NCI-H69 (cell line): ENCODE measurements at regions not wholly inside any gene's neighbourhood (a gene's known extent, or its start where the extent isn't known, plus 50 kb on each side); places are given as distances from the start of the nearest gene placed in this dataset.

Source experiments
- DNase-seq: peaks from one replicate; lab custom pipeline; 2025; lab: John Stamatoyannopoulos, UW

DNA sequence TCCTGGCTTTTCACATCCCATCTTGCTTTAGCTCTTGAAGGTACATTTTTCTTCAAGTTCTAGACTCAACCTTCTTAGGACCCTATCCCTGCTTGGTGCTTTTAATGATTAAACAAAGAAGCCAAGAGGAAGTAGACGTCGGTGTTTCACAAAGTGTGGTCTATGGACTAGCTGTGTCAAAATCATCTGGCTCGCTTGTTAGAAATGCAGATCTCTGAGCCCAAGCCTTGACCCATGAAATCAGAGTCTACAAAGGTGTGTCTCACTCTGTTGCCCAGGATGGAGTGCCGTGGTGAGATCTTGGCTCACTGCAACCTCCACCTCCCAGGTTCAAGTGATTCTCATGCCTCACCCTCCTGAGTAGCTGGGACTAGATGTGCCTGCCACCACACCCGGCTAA lies 295.5 kb upstream of the KAZN start:
- DNase-seq, result no peak

DNA sequence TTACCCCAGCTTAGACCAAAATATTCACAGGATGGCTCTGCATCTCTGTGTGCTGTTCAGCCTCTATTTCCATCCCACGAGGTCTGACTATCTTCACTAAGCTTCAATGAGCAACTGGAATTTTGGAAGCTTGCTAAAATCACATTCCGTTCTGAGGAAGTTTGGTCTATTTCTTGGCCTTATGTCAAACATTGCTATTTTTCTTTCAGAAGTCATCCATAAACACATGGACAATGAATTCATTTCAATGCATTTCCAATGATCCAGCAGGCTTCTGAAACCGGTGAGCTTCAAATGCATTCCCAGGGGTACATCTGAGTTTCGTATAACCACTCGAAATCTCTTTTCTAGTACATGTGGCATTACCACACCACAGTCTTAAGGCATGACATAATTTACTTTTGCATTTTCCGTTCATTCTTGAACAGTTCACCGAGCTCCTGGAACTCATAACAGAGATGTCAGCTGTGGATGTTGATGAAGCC lies 294.1 kb upstream of the KAZN start:
- DNase-seq, result no peak

DNA sequence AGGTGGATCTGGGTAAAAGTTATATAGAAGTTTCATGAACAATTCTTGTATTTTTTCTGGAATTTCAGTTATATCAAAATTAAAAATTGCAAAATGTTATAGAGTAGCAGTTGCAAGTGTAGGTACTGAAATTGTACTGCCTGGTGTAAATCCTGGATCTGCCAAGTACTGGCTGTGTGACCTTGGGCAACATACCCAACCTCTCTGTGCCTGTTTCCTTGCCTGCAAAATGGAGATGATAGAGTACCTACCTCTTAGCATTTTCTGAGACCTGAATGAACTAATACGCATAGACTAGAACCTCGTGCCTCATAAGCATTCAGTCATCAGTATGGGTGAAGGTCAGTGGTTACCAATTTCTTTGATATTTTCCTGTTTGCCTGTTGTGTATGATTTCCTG lies 290.0 kb upstream of the KAZN start:
- no peak for DNase-seq

DNA sequence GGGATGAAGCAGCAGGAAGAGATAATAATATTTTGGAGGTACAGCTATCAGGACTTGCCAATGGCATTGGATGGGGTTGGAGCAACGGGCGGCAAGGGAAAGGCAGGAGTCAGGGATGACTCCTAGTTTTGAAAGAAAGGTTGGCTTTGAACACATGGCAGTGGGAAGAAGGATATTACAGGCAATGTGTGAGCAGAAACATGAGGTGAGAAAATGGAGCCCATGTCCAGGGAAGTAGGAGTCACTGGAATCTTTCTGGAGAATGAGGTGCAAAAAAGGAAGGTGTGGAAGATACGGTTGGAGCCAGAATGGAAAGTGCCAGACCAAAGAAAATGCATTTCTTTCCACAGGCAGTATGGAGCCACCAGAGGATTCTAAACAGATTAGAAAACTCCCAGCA lies 288.5 kb upstream of the KAZN start:
- DNase-seq, result no peak

DNA sequence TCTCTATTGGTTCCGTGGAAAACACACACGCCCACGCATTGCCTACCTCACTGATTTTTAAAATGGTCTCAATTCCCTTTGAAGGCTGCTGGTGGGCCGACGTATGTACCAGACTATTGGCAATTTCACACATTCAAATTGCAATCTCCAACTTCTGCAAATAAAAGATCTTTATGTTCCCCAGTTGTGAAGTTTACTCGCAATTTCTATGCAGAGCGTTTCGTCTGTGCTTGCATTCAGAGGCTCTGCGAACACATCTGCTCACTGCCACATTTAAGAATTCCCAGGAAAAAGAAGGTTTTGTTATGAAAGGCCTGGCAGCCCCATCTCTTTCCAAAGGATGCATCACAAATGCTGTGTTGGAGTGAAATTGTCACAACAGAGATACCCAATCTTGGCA lies 288.0 kb upstream of the KAZN start:
- DNase-seq, result no peak

DNA sequence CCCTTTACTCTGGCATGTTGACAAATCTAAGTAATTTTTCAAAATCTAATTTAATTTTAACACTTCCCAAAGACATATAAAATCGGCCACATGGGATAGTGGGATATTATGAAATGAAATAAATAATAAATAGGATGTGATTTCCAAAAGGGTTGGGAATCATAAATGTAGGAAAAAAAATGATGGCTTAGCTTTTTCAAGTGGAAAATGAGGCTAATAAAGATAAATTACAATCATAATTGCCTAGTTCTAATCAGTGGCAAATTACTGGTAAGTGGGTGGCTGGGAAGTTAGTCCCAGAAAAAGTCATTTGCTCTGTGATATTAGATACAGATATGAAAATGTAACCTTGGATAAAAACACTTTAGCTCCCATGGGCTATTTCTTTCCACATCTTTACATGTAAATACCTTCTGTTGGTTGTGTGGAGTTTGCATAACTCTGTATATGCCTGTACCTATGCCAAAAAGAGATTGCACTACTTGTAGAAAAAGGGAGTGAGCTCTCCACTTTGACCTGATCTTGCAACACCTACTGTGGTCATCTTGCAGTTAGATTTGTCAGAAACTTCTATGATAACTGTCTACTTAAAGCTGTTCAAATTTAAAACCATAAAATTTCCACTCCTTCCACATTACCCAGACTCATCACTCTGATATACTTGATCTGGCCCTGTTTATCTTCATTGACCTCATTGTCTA lies 284.6 kb upstream of the KAZN start:
- DNase-seq, result no peak

DNA sequence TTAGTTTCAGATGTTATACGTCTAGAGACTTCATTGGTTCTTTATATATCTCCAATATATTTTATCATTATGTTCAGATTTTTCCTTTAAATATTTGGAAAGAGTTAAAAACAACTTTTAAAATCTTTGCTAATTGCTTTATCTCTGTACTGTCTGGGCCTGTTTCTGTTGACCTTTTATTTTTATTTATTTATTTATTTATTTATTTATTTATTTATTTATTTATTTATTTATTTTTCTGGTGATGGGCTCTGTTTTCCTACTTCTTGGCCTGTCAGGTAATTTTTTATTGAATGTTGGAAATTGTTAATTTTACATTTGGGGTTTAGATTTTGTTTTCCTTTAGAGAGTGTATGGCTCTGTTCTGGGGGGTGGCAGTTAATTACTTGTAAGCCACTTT lies 279.7 kb upstream of the KAZN start:
- no peak for DNase-seq

DNA sequence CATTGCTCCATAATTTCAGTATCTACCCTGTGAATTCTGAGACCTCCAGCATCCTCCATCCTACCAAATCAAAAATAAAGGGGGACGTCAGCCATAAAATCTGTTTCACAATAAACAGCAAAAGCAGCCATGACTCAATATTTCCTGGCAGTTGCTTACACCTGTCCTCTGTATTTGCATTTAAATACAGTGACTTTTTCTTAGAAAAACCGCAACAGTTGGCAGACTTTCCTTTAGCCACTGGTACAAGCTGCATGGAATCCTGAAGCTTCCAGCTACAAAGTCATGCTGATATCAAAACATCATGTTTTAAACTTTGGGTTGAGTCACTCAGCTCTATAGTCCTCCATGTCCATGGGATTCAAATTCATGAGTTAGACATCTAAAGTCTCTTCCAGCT lies 278.0 kb upstream of the KAZN start:
- DNase-seq, result no peak

DNA sequence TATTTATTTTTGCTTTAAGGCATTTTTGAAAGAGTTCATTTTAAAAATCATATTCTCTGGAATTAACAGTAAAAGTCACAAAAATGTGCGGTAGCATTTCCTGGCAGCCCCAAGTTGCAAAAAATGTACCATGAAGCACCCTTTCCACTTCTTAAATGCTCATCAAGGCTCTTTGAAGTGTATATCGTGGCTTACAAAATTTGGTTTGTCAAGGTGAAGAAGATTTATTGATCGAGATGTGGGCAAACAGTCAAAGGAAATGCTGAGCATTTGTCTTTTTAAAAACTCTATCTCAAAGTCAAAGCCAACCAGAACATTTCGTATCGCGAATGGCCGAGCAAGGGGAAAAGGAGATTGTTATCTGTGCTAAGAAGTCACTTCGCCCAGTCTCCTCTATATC lies 277.5 kb upstream of the KAZN start:
- no peak for DNase-seq

DNA sequence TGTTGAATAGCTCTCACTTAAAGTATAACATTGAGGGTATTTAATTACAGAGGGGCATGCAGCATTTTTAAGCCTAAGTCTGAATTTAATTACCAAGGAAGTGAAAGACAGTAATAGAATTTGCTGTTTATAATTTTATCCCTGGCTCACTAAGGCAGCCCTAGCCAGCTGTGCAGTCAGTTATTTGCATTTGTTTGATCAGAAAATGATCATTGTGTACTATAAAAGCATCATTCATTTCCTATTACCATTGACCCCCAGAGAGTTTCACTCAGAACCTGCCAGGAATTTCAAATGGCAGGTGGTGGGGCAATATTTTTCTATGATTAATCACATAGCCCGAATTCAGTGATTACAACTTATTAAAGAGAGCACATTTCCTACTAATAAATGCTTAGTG lies 277.1 kb upstream of the KAZN start:
- DNase-seq, result no peak

DNA sequence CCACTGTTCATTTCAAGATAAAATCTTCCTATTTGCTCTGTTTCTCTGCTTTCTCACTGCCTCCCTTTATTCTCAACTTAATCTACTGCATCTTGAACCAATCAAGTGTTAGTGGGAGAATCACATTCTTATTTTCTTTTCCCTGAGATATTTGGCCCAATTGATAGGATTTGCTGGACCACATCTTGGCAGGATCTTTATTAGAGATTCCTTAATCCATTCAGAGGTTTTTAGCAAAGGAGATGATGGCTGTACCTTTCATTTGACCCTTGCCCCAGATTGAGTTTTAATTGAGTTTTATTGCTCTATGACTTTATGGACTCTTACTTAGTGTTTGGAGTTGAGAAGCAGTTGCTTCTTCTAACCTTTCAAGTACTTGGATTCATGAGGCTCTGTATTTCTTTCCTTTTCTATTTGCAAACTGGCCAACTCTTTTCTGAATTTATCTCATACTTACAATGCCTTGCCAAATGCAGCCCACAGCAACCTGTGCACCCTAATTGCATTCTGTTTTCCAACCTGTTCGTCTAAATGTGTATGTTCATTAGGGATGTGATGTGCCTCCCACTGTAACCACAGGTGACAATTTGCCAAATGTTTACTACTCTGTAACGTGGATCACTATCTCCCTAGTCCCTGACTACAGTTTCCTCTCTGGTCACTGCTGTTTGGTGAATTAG lies 274.8 kb upstream of the KAZN start:
- no peak for DNase-seq

DNA sequence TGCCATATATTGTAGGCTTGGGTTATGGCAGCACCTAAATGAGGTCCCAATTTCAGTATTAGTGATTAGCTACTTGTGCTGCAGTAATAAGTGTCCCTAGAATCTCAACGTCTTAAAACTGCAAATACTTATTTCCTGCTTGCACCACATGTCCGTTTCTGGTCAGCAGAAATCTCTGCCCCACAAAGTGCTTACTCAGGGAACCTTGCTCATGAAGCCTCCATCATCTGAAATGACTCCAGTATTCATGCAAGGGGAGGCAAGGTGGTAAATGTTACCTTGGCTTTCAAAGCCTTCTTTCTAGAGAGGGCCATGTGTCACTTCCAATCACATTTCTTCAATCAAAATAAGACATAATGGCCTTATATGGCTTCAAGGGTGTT lies 274.2 kb upstream of the KAZN start:
- no peak for DNase-seq

DNA sequence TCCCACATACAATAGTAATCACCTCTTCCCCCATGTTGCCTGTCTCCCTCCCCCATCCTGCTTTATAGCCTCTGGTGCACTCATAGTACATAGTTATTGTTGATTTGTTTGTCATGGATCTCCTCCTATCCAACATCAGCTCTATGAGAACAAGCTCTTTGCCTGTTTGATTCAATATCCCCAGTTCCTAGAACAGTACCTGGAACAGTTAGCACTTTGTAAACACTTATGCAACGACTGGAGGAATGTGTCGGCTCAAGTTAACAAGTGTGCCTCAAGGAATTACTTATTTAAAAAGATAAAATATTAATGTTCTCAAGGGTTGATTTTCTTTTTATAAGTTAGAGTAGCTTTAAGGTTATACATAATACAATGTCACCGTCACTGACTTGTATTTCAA lies 271.6 kb upstream of the KAZN start:
- no peak for DNase-seq

DNA sequence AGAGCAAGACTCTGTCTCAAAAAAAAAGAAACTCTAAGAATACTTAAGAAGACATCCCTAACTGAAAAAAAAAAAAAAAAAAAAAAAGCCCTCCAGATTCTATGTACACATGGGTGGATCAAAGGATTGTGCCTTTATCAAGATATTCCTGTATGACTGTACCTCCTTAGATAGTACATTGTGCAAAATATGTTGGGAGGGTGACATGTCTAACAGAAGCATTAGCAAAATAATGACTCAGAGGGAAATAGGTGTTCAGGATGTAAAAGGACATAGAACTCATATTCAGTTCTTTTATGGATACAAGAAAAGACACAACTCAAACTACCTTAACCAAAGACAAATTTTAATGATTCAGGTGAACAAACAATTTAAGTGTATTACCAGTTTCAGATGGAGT lies 269.8 kb upstream of the KAZN start:
- no peak for DNase-seq

DNA sequence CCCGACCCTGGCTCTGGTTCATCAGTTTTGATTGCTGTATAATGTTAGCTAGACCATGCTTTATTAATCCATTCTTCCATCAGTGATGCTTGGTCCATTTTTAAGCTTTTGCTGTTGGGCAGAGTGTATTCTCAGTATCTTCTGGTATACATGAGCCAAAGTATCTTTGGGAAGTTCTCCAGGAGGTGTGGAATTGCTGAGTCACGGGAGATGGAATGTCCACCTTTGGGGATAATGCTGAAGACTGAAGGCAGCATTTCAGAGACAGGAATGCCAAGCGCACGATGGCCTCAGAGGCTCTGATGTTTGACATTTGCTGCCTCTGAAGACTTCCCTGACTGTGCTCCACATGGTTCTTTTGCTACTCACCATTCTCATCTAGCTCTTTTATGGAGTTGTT lies 266.3 kb upstream of the KAZN start:
- DNase-seq, result no peak

DNA sequence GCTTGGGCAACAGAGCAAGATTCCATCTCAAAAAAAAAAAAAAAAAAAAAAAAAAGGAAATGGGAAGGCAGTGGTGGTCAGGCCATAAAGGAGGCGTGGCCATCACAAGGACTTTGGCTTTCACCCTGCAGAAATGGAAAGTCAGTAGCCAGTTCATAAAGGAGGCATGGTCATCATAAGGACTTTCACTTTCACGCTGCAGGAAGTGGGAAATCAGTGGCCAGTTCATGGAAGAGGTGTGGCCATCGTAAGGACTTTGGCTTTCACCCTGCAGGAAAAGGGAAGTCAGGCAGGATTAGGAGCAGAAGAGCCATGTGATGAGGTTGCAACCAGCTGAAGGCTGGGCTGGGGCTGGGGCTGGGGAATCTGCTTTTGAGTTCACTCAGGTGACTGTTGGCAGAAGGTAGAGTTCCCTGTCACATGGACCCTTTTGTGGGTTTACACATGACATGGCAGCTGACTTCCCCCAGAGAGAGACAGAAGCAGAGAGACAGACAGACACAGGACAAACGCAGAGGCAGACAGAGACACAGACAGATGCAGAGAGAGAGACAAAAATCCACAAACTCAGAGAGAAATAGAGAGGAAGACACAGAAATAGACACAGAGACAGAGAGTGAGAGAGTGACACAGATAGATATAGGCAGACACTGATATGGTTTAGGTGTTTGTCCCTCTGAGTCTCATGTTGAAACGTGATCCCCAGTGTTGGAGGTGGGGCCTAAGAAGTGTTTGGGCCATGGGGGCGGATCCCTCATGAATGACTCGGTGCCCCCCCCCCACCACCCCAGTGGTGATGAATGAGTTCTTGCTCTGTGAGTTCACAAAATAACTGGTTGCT lies 263.9 kb upstream of the KAZN start:
- no peak for DNase-seq

DNA sequence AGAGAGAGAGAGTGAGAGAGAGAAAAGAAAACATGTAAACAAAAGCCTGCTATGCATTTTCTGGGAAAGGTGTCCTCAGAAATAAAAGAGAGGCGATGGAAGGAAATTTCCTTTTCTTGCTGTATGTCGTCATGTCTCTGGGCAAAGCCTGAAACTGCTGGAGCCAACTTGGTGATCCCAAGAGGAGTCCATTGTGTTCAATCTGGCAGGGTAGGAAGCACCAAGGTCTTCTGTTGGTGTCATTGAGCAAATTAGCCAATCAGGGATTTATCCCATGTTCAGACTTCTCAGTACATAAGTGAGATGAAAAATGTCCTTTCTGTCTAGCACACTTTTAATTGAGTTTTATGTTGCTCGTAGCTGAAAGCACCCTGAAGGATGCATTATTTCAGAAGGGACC lies 260.0 kb upstream of the KAZN start:
- no peak for DNase-seq

DNA sequence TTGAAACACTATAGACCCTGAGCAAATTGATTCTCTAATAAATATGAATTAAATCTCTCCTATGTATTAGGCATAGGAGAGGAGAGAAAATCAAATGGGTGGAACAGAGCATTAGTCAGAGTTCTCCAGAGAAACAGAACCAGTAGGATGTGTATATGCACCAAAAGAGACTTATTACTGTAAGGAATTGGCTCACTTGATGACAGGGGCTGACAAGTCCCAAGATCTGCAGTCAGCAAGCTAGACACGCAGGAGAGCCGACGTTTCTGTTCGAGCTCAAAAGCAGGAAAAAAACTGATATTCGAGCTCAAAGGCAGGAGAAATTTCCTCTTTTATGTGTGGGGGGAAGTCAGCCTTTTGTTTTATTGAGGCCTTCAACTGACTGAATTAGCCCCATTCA lies 259.2 kb upstream of the KAZN start:
- DNase-seq, result no peak

DNA sequence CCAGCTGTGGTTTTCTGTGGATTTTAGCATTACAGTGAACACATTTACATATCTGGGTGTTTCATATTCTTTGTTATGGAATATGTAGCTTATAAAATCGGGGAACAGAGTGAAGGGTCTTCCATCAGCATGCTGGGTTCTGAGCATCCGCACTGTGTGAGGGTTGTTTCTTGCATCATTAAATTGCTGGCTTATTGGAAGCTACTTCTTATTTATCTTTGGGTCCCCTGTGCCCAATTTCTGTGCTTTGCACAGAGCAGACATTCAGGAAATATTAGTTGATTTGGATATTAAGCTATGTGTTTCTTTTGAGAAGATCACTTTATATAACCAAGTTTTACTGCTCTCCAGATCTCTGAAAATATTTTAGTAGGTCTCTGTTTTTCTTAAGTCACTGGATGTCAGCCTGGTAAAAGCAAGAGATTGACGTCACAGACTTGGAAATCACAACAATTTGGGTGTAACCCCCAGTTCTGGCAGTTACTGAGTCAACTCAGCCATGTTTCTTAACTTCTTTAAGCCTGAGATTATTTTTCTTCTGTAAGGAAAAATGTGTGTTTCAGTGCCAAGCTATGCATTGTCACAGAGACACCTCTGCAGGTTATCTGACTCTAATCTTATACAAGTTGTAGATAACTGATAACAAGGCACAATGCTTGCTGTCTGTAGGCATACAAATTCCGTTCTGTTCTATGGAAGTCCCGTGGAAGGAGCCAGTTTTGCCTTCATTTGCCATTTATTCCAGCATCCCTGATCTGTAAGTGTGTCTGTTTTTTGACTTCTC lies 258.3 kb upstream of the KAZN start:
- DNase-seq, result no peak

DNA sequence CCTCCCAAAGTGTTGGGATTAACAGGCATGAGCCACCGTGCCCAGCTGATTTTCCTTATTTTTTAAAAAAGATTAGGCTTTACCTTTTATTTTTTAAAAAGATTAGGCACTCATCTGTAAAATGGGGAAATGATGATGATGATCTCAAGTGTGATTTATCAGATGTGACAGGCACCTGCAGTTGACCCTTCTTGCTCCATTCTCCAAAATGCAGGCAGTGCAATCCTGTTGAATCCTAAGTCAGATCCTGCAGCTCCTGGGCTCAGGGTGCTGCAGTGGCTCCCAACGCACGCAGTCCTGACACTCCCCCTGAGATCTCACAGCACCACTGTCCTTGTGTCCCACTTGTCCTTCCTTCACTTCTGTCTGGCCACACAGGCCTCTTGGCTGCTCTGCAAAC lies 257.3 kb upstream of the KAZN start:
- no peak for DNase-seq

DNA sequence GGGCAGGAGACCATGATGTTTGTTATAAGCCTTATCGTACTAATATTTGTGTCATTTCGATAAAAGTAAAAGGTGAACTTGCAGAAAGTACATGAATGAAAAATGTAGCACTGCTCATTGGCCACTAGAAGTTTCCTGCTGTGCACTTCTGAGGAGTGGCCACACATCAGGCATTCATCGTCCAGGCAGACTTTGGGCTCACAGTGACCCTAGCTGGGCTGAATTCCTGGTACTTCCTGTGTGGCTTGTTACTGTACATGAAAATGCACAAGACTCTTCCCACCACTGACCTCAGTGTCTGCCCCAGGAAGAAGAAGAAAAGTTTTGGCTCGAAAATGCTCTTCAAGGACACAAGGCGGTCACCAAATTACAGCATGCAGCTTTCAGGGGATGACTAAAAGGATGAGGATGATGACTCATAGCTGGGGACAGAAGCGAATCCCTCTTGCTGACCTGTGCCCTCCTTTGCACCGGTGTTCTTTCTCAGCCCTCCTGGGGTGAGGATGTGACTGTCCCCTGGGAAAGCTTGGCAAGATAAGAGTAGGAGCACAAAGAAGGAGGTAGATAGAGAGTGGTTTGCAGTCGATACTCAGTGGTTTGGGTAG lies 252.4 kb upstream of the KAZN start:
- no peak for DNase-seq

DNA sequence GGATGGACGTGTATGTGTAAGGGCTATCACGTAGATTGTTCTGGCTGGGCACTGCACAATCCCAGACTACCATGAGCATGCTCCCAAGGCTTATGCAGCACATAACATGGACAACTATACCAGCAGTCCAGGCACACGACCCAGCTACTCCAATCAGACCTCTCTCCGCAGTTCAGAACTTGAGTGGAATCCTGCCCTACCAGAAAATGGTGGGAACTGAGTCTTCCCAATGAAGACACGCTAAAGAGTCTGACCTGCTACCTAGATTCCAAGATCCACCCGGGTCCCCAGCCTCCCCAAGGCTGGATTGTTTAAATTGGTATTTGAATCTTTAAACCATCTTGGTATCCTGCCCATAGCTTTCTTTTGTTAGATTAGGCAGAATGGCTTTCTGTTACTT lies 251.3 kb upstream of the KAZN start:
- DNase-seq, result no peak
